Mesenchymal stem cell (in vitro differentiated cells and primary cell): ENCODE measurements at regions not wholly inside any gene's neighbourhood (a gene's known extent, or its start where the extent isn't known, plus 50 kb on each side); places are given as distances from the start of the nearest gene placed in this dataset.
"Not testable (repeated sequence)": the region's sequence is repeated elsewhere in the genome, so short reads cannot be mapped to it uniquely, and the experiment has no call there.

ENCODE experiments used
- DNase-seq: peaks from one replicate; pipeline ENCODE4 v3.0.0-alpha.2; 2013
- H2AFZ ChIP-seq: one replicate; pipeline ENCODE4 v1.6.1; 2013; ENCODE audit warnings: low read depth, mild to moderate bottlenecking, control low read depth, inconsistent platforms, low read length, moderate library complexity
- H2AK5ac ChIP-seq: 2 replicates; pipeline ENCODE4 v1.6.1; 2013; ENCODE audit warnings: low read length, moderate library complexity, mild to moderate bottlenecking, inconsistent platforms; ENCODE audit not compliant: severe bottlenecking
- H2BK120ac ChIP-seq: one replicate; pipeline ENCODE4 v1.6.1; 2013; ENCODE audit warnings: low read depth, mild to moderate bottlenecking, inconsistent platforms, low read length, moderate library complexity
- H2BK12ac ChIP-seq, 2 experiments: one replicate each; pipeline ENCODE4 v1.6.1; 2013; ENCODE audit warnings: inconsistent platforms in 2 of 2, low read length in 2 of 2, mild to moderate bottlenecking in 2 of 2, moderate library complexity in 2 of 2, control low read depth in 1 of 2
- H2BK15ac ChIP-seq: one replicate; pipeline ENCODE4 v1.6.1; 2013; ENCODE audit warnings: mild to moderate bottlenecking, low read depth, inconsistent platforms; ENCODE audit not compliant: poor library complexity, severe bottlenecking
- H2BK5ac ChIP-seq: 2 replicates; pipeline ENCODE4 v1.6.1; 2013; ENCODE audit warnings: low read depth, mild to moderate bottlenecking, low read length, control low read depth, inconsistent platforms; ENCODE audit not compliant: poor library complexity, severe bottlenecking
- H3K14ac ChIP-seq, 2 experiments: one replicate each; pipeline ENCODE4 v1.6.1; 2013; ENCODE audit warnings: inconsistent platforms in 2 of 2, low read length in 2 of 2, control low read depth in 1 of 2, mild to moderate bottlenecking in 1 of 2, moderate library complexity in 1 of 2
- H3K18ac ChIP-seq, 2 experiments: one replicate each; pipeline ENCODE4 v1.6.1; 2013; ENCODE audit warnings: inconsistent platforms in 2 of 2, low read length in 2 of 2, control low read depth in 1 of 2, low read depth in 1 of 2, mild to moderate bottlenecking in 1 of 2
- H3K23ac ChIP-seq, 2 experiments: one replicate each; pipeline ENCODE4 v1.6.1; 2013; ENCODE audit warnings: inconsistent platforms in 2 of 2, low read length in 2 of 2, mild to moderate bottlenecking in 2 of 2, moderate library complexity in 2 of 2, control low read depth in 1 of 2
- H3K27ac ChIP-seq: 2 replicates; pipeline ENCODE4 v1.5.1; 2013; ENCODE audit warnings: mild to moderate bottlenecking, moderate library complexity, low read length, control low read depth, inconsistent platforms; ENCODE audit not compliant: poor library complexity, severe bottlenecking
- H3K27me3 ChIP-seq, 2 experiments: 2 replicates each; pipeline versions ENCODE4 v1.6.1 to v1.7.0; 2013; ENCODE audit warnings: low read length in 2 of 2, mild to moderate bottlenecking in 2 of 2, moderate library complexity in 2 of 2, control low read depth in 1 of 2, inconsistent platforms in 1 of 2; ENCODE audit not compliant: control insufficient read depth in 1 of 2, insufficient read depth in 1 of 2
- H3K36me3 ChIP-seq, 2 experiments: 2 replicates each; pipeline versions ENCODE4 v1.6.1 to v1.7.0; 2013; ENCODE audit warnings: low read length in 2 of 2, control low read depth in 1 of 2, inconsistent platforms in 1 of 2, low read depth in 1 of 2, mild to moderate bottlenecking in 1 of 2; ENCODE audit not compliant: insufficient read depth in 2 of 2, control insufficient read depth in 1 of 2
- H3K4ac ChIP-seq, 2 experiments: one replicate each; pipeline ENCODE4 v1.6.1; 2013; ENCODE audit warnings: inconsistent platforms in 2 of 2, low read length in 2 of 2, mild to moderate bottlenecking in 2 of 2, moderate library complexity in 2 of 2, control low read depth in 1 of 2, low read depth in 1 of 2
- H3K4me1 ChIP-seq: 2 replicates; pipeline ENCODE4 v1.6.1; 2013; ENCODE audit warnings: low read depth, low read length, control low read depth; ENCODE audit not compliant: control insufficient read depth, insufficient read depth
- H3K4me2 ChIP-seq: 2 replicates; pipeline ENCODE4 v1.6.1; 2013; ENCODE audit warnings: low read length, mild to moderate bottlenecking, inconsistent platforms; ENCODE audit not compliant: poor library complexity, severe bottlenecking
- H3K4me3 ChIP-seq, 2 experiments: 2 replicates each; pipeline versions ENCODE4 v1.5.1 to v1.7.0; 2013; ENCODE audit warnings: low read length in 2 of 2, mild to moderate bottlenecking in 2 of 2, control low read depth in 1 of 2, low read depth in 1 of 2; ENCODE audit not compliant: insufficient read depth in 1 of 2
- H3K79me1 ChIP-seq: replicated peaks from 2 replicates; pipeline ENCODE4 v1.6.1; 2013; ENCODE audit warnings: mild to moderate bottlenecking, control low read depth, low read length, inconsistent platforms; ENCODE audit not compliant: poor library complexity, severe bottlenecking
- H3K9ac ChIP-seq: 2 replicates; pipeline ENCODE4 v1.7.0; 2013; ENCODE audit warnings: mild to moderate bottlenecking, low read length, moderate library complexity
- H3K9me3 ChIP-seq: 2 replicates; pipeline ENCODE4 v1.7.0; 2013; ENCODE audit warnings: mild to moderate bottlenecking, low read length; ENCODE audit not compliant: control insufficient read depth
- H4K8ac ChIP-seq: one replicate; pipeline ENCODE4 v1.6.1; 2013; ENCODE audit warnings: inconsistent platforms, mild to moderate bottlenecking, low read length, moderate library complexity
- H4K91ac ChIP-seq: one replicate; pipeline ENCODE4 v1.6.1; 2013; ENCODE audit warnings: mild to moderate bottlenecking, low read length, inconsistent platforms
- WGBS: methylation state at CpG from one replicate; pipeline ENCODE4 v1.1.7; 2013; ENCODE audit warnings: mixed read lengths; 5-methylcytosine and 5-hydroxymethylcytosine counted together

DNA sequence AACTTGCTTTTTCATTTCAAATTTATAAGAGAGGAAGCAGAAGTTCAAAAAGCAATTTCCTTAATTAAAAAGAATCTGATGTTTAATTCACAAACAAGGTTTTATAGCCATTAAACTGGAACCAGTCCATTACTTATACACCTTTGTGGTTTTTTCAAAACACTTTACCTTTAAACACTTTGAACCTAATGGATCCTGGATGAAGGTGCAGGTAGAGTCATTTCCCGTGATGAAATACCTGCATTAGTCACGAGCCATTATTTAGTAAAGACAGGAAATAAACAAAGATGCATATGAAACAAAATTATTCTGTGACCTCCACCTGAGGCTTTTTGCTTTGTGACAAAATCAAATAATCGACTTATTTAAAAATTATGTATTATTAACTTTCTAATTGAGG, 341.7 kb upstream of the UBE2E2 start:
- no peak overlapping the region for H3K9ac ChIP-seq
- no peak overlapping the region for H4K8ac ChIP-seq
- no peak overlapping the region for H3K18ac ChIP-seq
- no peak overlapping the region for H3K4me3 ChIP-seq
- no peak overlapping the region for H4K91ac ChIP-seq
- no peak overlapping the region for H2BK15ac ChIP-seq
- DNase-seq = no peak
- no peaks in the 10 kb centered on the region for H3K36me3 ChIP-seq
- H3K4me1 ChIP-seq = no peaks in the 10 kb centered on the region
- H2BK5ac ChIP-seq = no peak overlapping the region
- H3K4ac ChIP-seq = no peak overlapping the region
- H2BK120ac ChIP-seq = no peak overlapping the region
- H3K79me1 ChIP-seq = no peaks in the 10 kb centered on the region
- no peak overlapping the region for H3K27ac ChIP-seq
- no peak overlapping the region for H2AK5ac ChIP-seq
- H2AFZ ChIP-seq = no peak overlapping the region
- H3K4me2 ChIP-seq = no peak overlapping the region
- no peak overlapping the region for H2BK12ac ChIP-seq
- H3K27me3 ChIP-seq = no peaks in the 10 kb centered on the region
- H3K23ac ChIP-seq = no peak overlapping the region
- H3K9me3 ChIP-seq = no peaks in the 10 kb centered on the region
- WGBS = 93% methylated on average over 2 of the region's 3 CpGs
- H3K14ac ChIP-seq = no peak overlapping the region

DNA sequence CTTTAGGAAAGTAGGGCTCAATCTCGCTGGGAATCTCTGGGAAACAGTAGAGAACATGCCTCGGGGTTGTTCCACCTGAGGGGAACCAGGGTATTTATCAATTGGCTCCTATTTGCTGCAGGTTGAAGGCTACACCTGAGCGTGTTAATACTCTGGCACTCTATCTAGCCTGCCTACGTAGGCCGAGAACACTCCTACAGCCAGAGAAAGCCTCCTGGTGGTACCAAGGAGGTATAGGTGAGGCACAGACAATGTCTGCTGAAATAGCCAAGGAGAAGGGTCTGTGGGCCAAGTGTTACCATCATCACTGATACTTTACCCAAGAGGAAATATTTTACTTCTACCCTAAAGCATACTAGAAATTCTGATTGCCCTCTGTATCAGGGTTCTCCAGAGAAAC, 341.0 kb upstream of the UBE2E2 start:
- Histone ChIP-seq H2BK120ac (no peak overlapping the region), H3K9ac (no peak overlapping the region)
- WGBS = 78% methylated on average over 5 of the region's 5 CpGs

DNA sequence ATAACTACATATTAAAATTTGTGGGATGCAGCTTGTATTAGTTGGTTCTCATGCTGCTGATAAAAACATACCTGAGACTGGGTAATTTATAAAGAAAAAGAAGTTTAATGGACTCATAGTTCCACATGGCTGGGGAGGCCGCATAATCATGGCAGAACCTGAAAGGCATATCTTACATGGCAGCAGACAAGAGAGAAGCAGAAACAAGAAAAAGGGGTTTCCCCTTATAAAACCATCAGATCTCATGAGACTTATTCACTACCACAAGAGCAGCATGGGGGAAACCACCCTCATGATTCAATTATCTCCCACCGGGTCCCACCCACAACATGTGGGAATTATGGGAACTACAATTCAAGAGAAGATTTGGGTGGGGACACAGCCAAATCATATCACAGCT, 320.3 kb upstream of the UBE2E2 start:
- H3K9me3 ChIP-seq, H2BK12ac ChIP-seq, H3K36me3 ChIP-seq: not testable (repeated sequence)

More for the DNA sequence above, 341.0 kb upstream of the UBE2E2 start:
- Histone ChIP-seq H2AK5ac (no peak overlapping the region), H4K8ac (no peak overlapping the region), H3K9me3 (no peaks in the 10 kb centered on the region), H3K4me1 (no peaks in the 10 kb centered on the region), H2BK5ac (no peak overlapping the region), H3K4ac (no peak overlapping the region), H3K79me1 (no peaks in the 10 kb centered on the region), H3K36me3 (no peaks in the 10 kb centered on the region), H3K4me2 (no peak overlapping the region), H3K4me3 (no peak overlapping the region), H3K27ac (no peak overlapping the region), H3K14ac (no peak overlapping the region), H3K27me3 (no peaks in the 10 kb centered on the region), H4K91ac (no peak overlapping the region), H3K23ac (no peak overlapping the region), H2BK15ac (no peak overlapping the region), H2AFZ (no peak overlapping the region), H2BK12ac (no peak overlapping the region), H3K18ac (no peak overlapping the region)
- no peak for DNase-seq

DNA sequence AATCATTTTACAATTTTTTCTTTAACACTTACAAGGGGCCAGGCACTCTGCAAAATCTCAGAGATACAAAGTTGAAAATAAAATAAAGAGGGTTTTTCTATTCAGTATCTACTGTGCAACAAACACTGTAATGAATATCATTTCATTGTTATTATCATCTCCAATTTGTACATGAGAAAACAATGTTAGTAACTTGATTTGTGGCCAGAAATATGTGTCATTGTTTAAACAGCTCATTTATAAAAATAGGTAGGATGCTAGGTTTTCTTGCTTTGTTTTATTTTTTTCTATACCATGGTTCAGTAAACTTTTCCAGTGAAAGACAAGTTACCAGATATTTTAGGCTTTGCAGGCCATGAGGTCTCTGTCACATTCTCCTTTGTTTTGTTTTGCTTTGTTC, 318.1 kb upstream of the UBE2E2 start:
- H3K9me3 ChIP-seq = no peaks in the 10 kb centered on the region
- H3K27me3 ChIP-seq = no peaks in the 10 kb centered on the region
- no peak overlapping the region for H2BK15ac ChIP-seq
- DNase-seq = no peak
- H3K4me2 ChIP-seq = no peak overlapping the region
- no peak overlapping the region for H3K9ac ChIP-seq
- no peak overlapping the region for H4K91ac ChIP-seq
- H3K18ac ChIP-seq = no peak overlapping the region
- H2BK120ac ChIP-seq = no peak overlapping the region
- H3K79me1 ChIP-seq = no peaks in the 10 kb centered on the region
- H2BK5ac ChIP-seq = no peak overlapping the region
- H2AFZ ChIP-seq = no peak overlapping the region
- no peaks in the 10 kb centered on the region for H3K36me3 ChIP-seq
- no peak overlapping the region for H3K23ac ChIP-seq
- H2AK5ac ChIP-seq = no peak overlapping the region
- no peak overlapping the region for H4K8ac ChIP-seq
- no peak overlapping the region for H3K4me3 ChIP-seq
- H3K27ac ChIP-seq = no peak overlapping the region
- H3K4ac ChIP-seq = no peak overlapping the region
- no peak overlapping the region for H2BK12ac ChIP-seq
- no peaks in the 10 kb centered on the region for H3K4me1 ChIP-seq
- no peak overlapping the region for H3K14ac ChIP-seq

More for the DNA sequence above, 320.3 kb upstream of the UBE2E2 start:
- H3K4me2 ChIP-seq, H3K14ac ChIP-seq, H3K23ac ChIP-seq, H4K8ac ChIP-seq, H2AK5ac ChIP-seq, H3K27ac ChIP-seq, H2BK15ac ChIP-seq, H3K79me1 ChIP-seq, H2BK5ac ChIP-seq, H4K91ac ChIP-seq, H3K4ac ChIP-seq, DNase-seq, H3K27me3 ChIP-seq, H3K4me3 ChIP-seq, H2AFZ ChIP-seq, H3K18ac ChIP-seq, H3K9ac ChIP-seq, H3K4me1 ChIP-seq, H2BK120ac ChIP-seq: not testable (repeated sequence)
- WGBS = 86% methylated on average over 1 of the region's 2 CpGs
